CD4-positive, alpha-beta T cell treated with Interleukin-4 for 1 hour (primary cell): ENCODE measurements at regions not wholly inside any gene's neighbourhood (a gene's known extent, or its start where the extent isn't known, plus 50 kb on each side); places are given as distances from the start of the nearest gene placed in this dataset.

ENCODE experiments used
- DNase-seq, 2 donors: peaks; one replicate each; pipeline ENCODE4 v3.0.0-alpha.2; 2020 to 2022

DNA sequence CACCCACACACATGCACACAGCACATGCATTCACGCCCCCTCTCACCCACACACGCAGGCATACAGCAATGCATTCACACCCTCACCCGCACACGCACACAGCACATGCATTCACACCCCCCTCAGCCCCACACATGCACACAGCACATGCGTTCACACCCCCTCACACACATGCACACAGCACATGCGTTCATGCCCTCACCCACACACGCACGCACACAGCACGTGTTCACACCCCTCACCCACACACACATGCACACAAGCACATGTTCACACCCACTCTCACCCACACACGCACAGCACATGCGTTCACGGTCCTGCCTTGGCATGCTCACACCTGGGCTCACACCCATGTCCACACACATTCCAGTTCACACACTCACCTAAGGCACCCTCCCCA lies 64.2 kb downstream of the ENGASE start:
- no peak for DNase-seq

GRCh38 chr17:79137789-79138165 lies 63.2 kb downstream of the ENGASE start:
- no peak for DNase-seq

GRCh38 chr17:79137015-79137788 lies 62.6 kb downstream of the ENGASE start:
- DNase-seq, result no peak

- DNase-seq, result no peak
Measured at GRCh38 chr17:79136596-79136995, 62.0 kb downstream of the ENGASE start.
